MCF 10A (cell line): ENCODE measurements at regions not wholly inside any gene's neighbourhood (a gene's known extent, or its start where the extent isn't known, plus 50 kb on each side); places are given as distances from the start of the nearest gene placed in this dataset.

Source experiments
- BruUV-seq: library from RNA; stranded (reverse); fragments of 400-500 nt; replicated peaks from 2 replicates; lab custom pipeline; 2021; lab: Mats Ljungman, UMichigan
- CTCF ChIA-PET: fragments of 300-600 bp; sonication (Branson Sonifier 250); formaldehyde crosslinking; extraction: SDS; loops from one replicate; lab custom pipeline; 2021; ENCODE audit warnings: antibody characterized with exemption, inconsistent platforms; lab: Yijun Ruan, JAX
- POLR2A ChIA-PET: fragments of 300-600, 350-650 bp; sonication (Branson Sonifier 250); formaldehyde crosslinking; extraction: SDS; loops from one replicate; lab custom pipeline; 2020; ENCODE audit warnings: antibody characterized with exemption, inconsistent platforms; lab: Yijun Ruan, JAX
- DNase-seq: peaks from one replicate; pipeline ENCODE4 v3.0.0-alpha.2; 2018; ENCODE audit not compliant: unreplicated experiment
- H3K27ac Mint-ChIP-seq: one replicate; pipeline ENCODE4 v1.8.0; 2022; ENCODE audit warnings: mild to moderate bottlenecking, low read depth, mixed read lengths; ENCODE audit not compliant: unreplicated experiment
- H3K27me3 Mint-ChIP-seq: one replicate; pipeline ENCODE4 v1.8.0; 2022; ENCODE audit warnings: mixed read lengths; ENCODE audit not compliant: insufficient read depth, unreplicated experiment
- H3K36me3 Mint-ChIP-seq: one replicate; pipeline ENCODE4 v1.8.0; 2022; ENCODE audit warnings: mild to moderate bottlenecking, moderate library complexity, mixed read lengths; ENCODE audit not compliant: insufficient read depth, unreplicated experiment
- H3K4me1 Mint-ChIP-seq: one replicate; pipeline ENCODE4 v1.8.0; 2022; ENCODE audit warnings: mixed read lengths; ENCODE audit not compliant: insufficient read depth, unreplicated experiment
- H3K4me3 Mint-ChIP-seq: one replicate; pipeline ENCODE4 v1.8.0; 2022; ENCODE audit warnings: mild to moderate bottlenecking, moderate library complexity, mixed read lengths; ENCODE audit not compliant: unreplicated experiment
- H3K9me3 Mint-ChIP-seq: one replicate; pipeline ENCODE4 v1.8.0; 2022; ENCODE audit warnings: mixed read lengths; ENCODE audit not compliant: unreplicated experiment
- CTCF ChIP-seq: fragments of 200-600 bp; IDR thresholded peaks from one replicate; pipeline ENCODE4 v1.8.0; 2022; ENCODE audit warnings: antibody characterized with exemption, mild to moderate bottlenecking; ENCODE audit not compliant: unreplicated experiment
- intact Hi-C: fragments of 100-400 bp; cut with micrococcal nuclease; formaldehyde crosslinking; loops from 2 replicates; pipeline ENCODE4 v1.14.1; 2022

- no peak for TF ChIP-seq CTCF
- ChIA-PET POLR2A (interaction anchor here (0.6 kb wide), 1 partner anchor 703 kb away, joined by 3 read pairs; no protein-coding TSS in a partner anchor), CTCF (interaction anchor here (0.6 to 2.2 kb wide), 10 partner anchors 11 to 441 kb away, joined by 3 to 14 read pairs (median 4); no protein-coding TSS in a partner anchor)
- intact Hi-C loops, result no loop called here
- BruUV-seq, result no TSS peak
- Mint-ChIP-seq H3K4me1 (no peaks in the 10 kb centered on the region), H3K27me3 (no peaks in the 10 kb centered on the region), H3K9me3 (no peaks in the 10 kb centered on the region), H3K4me3 (no peak overlapping the region), H3K36me3 (no peaks in the 10 kb centered on the region), H3K27ac (no peak overlapping the region)
- no peak for DNase-seq
Measured at GRCh38 chr16:11425140-11425539, 79.9 kb downstream of the RMI2 start.

DNA sequence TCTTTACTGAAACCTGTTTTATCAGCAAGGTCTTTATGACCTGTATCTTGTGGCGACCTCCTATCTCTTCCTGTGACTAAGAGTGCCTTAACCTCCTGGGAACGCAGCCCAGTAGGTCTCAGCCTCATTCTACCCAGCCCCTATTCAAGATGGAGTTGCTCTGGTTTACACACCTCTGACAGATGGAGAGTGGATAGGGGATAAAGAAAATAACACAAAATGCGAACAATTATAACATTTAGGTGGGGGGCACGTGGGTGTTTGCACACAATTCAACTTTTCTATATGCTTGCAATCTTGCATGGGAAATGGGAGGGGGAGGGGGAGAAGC lies 83.3 kb downstream of the RMI2 start:
- Mint-ChIP-seq H3K27ac (no peak overlapping the region), H3K36me3 (no peaks in the 10 kb centered on the region), H3K4me1 (no peaks in the 10 kb centered on the region), H3K9me3 (no peaks in the 10 kb centered on the region), H3K4me3 (no peak overlapping the region), H3K27me3 (no peaks in the 10 kb centered on the region)
- no peak for DNase-seq
- no TSS peak for BruUV-seq
- TF ChIP-seq CTCF, result no peak
- intact Hi-C loops, result no loop called here
- ChIA-PET CTCF (no interaction called here), POLR2A (no interaction called here)

GRCh38 chr16:11429123-11429522 lies 83.9 kb downstream of the RMI2 start:
- Mint-ChIP-seq H3K4me1 (no peaks in the 10 kb centered on the region), H3K27me3 (no peaks in the 10 kb centered on the region), H3K9me3 (no peaks in the 10 kb centered on the region), H3K27ac (no peak overlapping the region), H3K4me3 (no peak overlapping the region), H3K36me3 (no peaks in the 10 kb centered on the region)
- intact Hi-C loops, result no loop called here
- CTCF ChIA-PET, result no interaction called here
- TF ChIP-seq CTCF, result no peak
- POLR2A ChIA-PET, result no interaction called here
- no TSS peak for BruUV-seq
- DNase-seq, result no peak

GRCh38 chr16:11429823-11430222 lies 84.6 kb downstream of the RMI2 start:
- Mint-ChIP-seq H3K36me3 (no peaks in the 10 kb centered on the region), H3K27ac (no peak overlapping the region), H3K4me1 (no peaks in the 10 kb centered on the region), H3K4me3 (no peak overlapping the region), H3K27me3 (no peaks in the 10 kb centered on the region), H3K9me3 (no peaks in the 10 kb centered on the region)
- TF ChIP-seq CTCF, result no peak
- ChIA-PET CTCF (no interaction called here), POLR2A (no interaction called here)
- BruUV-seq, result no TSS peak
- no peak for DNase-seq
- intact Hi-C loops, result no loop called here
